Natural killer cell (primary cell): ENCODE measurements at regions not wholly inside any gene's neighbourhood (a gene's known extent, or its start where the extent isn't known, plus 50 kb on each side); places are given as distances from the start of the nearest gene placed in this dataset.

Experiments
- ATAC-seq, 3 donors: fragments of 150-1000 bp in 2 of 3; fragments of 200-7000 bp in 1 of 3; cut with Tn5 transposase; 1 replicate in 1 of 3; 2 replicates in 2 of 3; pipeline ENCODE4 v1.10.0; 2021; ENCODE audit warnings: mild to moderate bottlenecking in 2 of 3, moderate library complexity in 2 of 3
- DNase-seq, 2 donors: peaks; one replicate each; pipeline versions ENCODE4 v3.0.0 to v3.0.0-alpha.2; 2013 to 2021; ENCODE audit warnings: mixed read lengths in 1 of 2
- H3K27ac ChIP-seq: one replicate; pipeline ENCODE4 v1.5.1; 2013; ENCODE audit warnings: mild to moderate bottlenecking, low read length
- H3K27me3 ChIP-seq: one replicate; pipeline ENCODE4 v1.6.1; 2013; ENCODE audit warnings: low read length; ENCODE audit not compliant: control insufficient read depth, insufficient read depth
- H3K36me3 ChIP-seq: one replicate; pipeline ENCODE4 v1.6.1; 2013; ENCODE audit warnings: low read length; ENCODE audit not compliant: control insufficient read depth, insufficient read depth
- H3K4me1 ChIP-seq: one replicate; pipeline ENCODE4 v1.6.1; 2013; ENCODE audit warnings: low read length; ENCODE audit not compliant: control insufficient read depth, insufficient read depth
- H3K4me3 ChIP-seq: one replicate; pipeline ENCODE4 v1.5.1; 2013; ENCODE audit warnings: low read length
- H3K9me3 ChIP-seq: one replicate; pipeline ENCODE4 v1.6.1; 2013; ENCODE audit warnings: low read length; ENCODE audit not compliant: control insufficient read depth, insufficient read depth
- H3K27ac Mint-ChIP-seq, 2 donors: one replicate each; pipeline ENCODE4 v1.8.0; 2022; ENCODE audit warnings: mild to moderate bottlenecking in 2 of 2, mixed read lengths in 2 of 2, moderate library complexity in 1 of 2
- H3K27me3 Mint-ChIP-seq, 2 donors: one replicate each; pipeline ENCODE4 v1.8.0; 2022; ENCODE audit warnings: low read depth in 2 of 2, mixed read lengths in 2 of 2
- H3K36me3 Mint-ChIP-seq: one replicate; pipeline ENCODE4 v1.8.0; 2022; ENCODE audit warnings: mixed read lengths
- H3K4me1 Mint-ChIP-seq, 2 donors: one replicate each; pipeline ENCODE4 v1.8.0; 2022; ENCODE audit warnings: mixed read lengths in 2 of 2
- H3K4me3 Mint-ChIP-seq: one replicate; pipeline ENCODE4 v1.8.0; 2022; ENCODE audit warnings: mild to moderate bottlenecking, moderate library complexity, mixed read lengths
- H3K9me3 Mint-ChIP-seq, 2 donors: one replicate each; pipeline ENCODE4 v1.8.0; 2022; ENCODE audit warnings: mixed read lengths in 2 of 2
- CTCF ChIP-seq: fragments of 200-600 bp; IDR thresholded peaks from one replicate; pipeline ENCODE4 v1.8.0; 2022; ENCODE audit warnings: antibody characterized with exemption
- WGBS: methylation state at CpG from one replicate; pipeline ENCODE4 v1.1.7; 2013; ENCODE audit warnings: missing lambda C conversion rate; ENCODE audit not compliant: insufficient coverage; 5-methylcytosine and 5-hydroxymethylcytosine counted together
- intact Hi-C: fragments of 100-400 bp; cut with micrococcal nuclease; formaldehyde crosslinking; loops from one replicate; pipeline ENCODE4 v1.14.2; 2022

- no peak for DNase-seq
- no peaks in the 10 kb centered on the region for H3K9me3 ChIP-seq
- Mint-ChIP-seq H3K4me3 (no peak overlapping the region), H3K27me3 (no peaks in the 10 kb centered on the region), H3K9me3 (no peaks in the 10 kb centered on the region), H3K36me3 (no peaks in the 10 kb centered on the region), H3K27ac (no peak overlapping the region), H3K4me1 (no peaks in the 10 kb centered on the region)
- H3K4me1 ChIP-seq = no peaks in the 10 kb centered on the region
- no peak for TF ChIP-seq CTCF
- intact Hi-C loops = no loop called here
- no peak overlapping the region for H3K4me3 ChIP-seq
- no peaks in the 10 kb centered on the region for H3K27me3 ChIP-seq
- H3K36me3 ChIP-seq = no peaks in the 10 kb centered on the region
- H3K27ac ChIP-seq = no peak overlapping the region
- ATAC-seq = no peak
- 93% methylated on average over 4 of the region's 4 CpGs for WGBS
Observed at GRCh38 chr9:107789001-107789700, 299.6 kb upstream of the KLF4 start.

DNA sequence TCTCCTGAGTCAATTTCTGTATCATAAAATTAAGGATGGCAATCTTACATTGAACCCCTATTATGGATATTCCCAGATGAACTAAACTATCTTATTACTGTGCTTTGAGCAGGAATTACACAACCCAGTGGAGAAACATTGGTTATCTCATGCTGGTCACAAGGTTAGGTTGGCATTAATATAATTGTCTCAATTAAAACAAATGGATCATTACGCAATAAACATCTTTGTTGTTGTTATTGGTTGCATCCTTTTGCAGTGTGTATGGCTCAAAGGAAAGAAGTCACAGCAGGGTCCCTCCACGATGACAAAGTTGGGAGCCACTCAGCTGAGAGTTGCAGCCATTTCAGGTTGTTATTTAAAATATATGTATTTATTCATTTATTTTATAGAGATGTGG, 297.0 kb upstream of the KLF4 start:
- Histone ChIP-seq H3K36me3 (no peaks in the 10 kb centered on the region), H3K4me3 (no peak overlapping the region), H3K9me3 (no peaks in the 10 kb centered on the region), H3K27ac (no peak overlapping the region), H3K27me3 (no peaks in the 10 kb centered on the region), H3K4me1 (no peaks in the 10 kb centered on the region)
- WGBS = 95% methylated on average over 1 of the region's 2 CpGs
- TF ChIP-seq CTCF = no peak
- DNase-seq (no peak), ATAC-seq (no peak)
- no peaks in the 10 kb centered on the region for H3K9me3 Mint-ChIP-seq
- H3K4me3 Mint-ChIP-seq = no peak overlapping the region
- H3K27ac Mint-ChIP-seq = no peak overlapping the region
- no peaks in the 10 kb centered on the region for H3K27me3 Mint-ChIP-seq
- intact Hi-C loops = no loop called here
- no peaks in the 10 kb centered on the region for H3K36me3 Mint-ChIP-seq
- H3K4me1 Mint-ChIP-seq = peaks cover 6% of the 10 kb centered on the region in 2 donors

DNA sequence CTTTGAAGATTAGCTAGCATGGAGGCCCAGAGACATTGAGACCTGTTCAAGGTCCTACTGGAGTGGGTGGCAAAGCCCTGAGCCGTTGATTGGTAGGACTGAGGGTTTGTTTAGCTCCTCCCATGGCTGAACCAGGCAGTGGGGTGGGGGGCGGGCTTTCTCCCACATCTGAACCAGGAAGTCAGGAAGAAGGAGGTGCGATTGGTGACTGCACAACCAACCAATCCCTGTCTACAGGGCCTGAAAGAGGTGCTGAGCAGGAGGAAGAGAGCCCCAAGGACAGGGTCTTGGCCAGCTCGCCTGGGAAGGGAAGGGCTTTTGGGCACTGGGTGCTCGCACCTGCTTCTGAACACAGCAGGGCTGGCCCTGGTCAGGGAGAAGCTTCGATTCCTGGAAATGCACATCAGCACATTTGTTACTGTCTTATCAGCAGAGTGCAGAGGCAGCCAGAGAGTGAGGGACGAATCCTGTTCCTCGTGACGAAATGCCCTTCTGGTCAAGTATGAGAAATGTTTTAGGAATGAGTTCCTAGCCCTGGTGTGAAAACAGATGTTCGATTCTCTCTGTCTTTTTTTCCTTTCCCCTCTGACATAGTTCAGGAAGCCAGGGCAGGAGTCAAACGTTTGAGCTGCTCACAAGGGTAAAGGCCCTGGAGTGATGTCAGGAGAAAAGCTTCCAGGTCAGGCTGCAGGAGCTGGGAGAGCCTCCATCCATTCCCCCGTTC, 294.8 kb upstream of the KLF4 start:
- H3K9me3 Mint-ChIP-seq = no peaks in the 10 kb centered on the region
- ATAC-seq = no peak
- H3K27me3 Mint-ChIP-seq = no peaks in the 10 kb centered on the region
- 68% methylated on average over 12 of the region's 12 CpGs for WGBS
- intact Hi-C loops = no loop called here
- H3K4me1 ChIP-seq = no peaks in the 10 kb centered on the region
- H3K27ac ChIP-seq = no peak overlapping the region
- no peak overlapping the region for H3K4me3 Mint-ChIP-seq
- no peak for TF ChIP-seq CTCF
- DNase-seq = no peak
- no peak overlapping the region for H3K27ac Mint-ChIP-seq
- H3K4me3 ChIP-seq = no peak overlapping the region
- H3K36me3 Mint-ChIP-seq = no peaks in the 10 kb centered on the region
- no peaks in the 10 kb centered on the region for H3K27me3 ChIP-seq
- H3K4me1 Mint-ChIP-seq = peaks cover 6% of the 10 kb centered on the region in 2 donors
- no peaks in the 10 kb centered on the region for H3K9me3 ChIP-seq
- no peaks in the 10 kb centered on the region for H3K36me3 ChIP-seq
